MM.1S (cell line): ENCODE measurements at regions not wholly inside any gene's neighbourhood (a gene's known extent, or its start where the extent isn't known, plus 50 kb on each side); places are given as distances from the start of the nearest gene placed in this dataset.

Experiments used
- DNase-seq: peaks from one replicate; pipeline ENCODE4 v3.0.0-alpha.2; 2015
- H2AFZ ChIP-seq: fragments of 300-600 bp; sonication (generic); 2 replicates; pipeline ENCODE4 v1.6.0; 2016; ENCODE audit warnings: antibody characterized with exemption, low read length
- H3F3A ChIP-seq: fragments of 300-600 bp; sonication (generic); 2 replicates; pipeline ENCODE4 v1.6.1; 2016; ENCODE audit warnings: mild to moderate bottlenecking, antibody characterized with exemption, low read length, moderate library complexity, mixed read lengths; ENCODE audit not compliant: insufficient read depth
- H3K27ac ChIP-seq: fragments of 300-600 bp; sonication (generic); 2 replicates; pipeline ENCODE4 v1.5.1; 2016; ENCODE audit warnings: mild to moderate bottlenecking, low read length
- H3K27me3 ChIP-seq: fragments of 300-600 bp; sonication (generic); replicated peaks from 2 replicates; pipeline ENCODE4 v1.6.0; 2016; ENCODE audit warnings: low read length; ENCODE audit not compliant: insufficient read depth
- H3K36me3 ChIP-seq: fragments of 300-600 bp; sonication (generic); replicated peaks from 2 replicates; pipeline ENCODE4 v1.6.1; 2016; ENCODE audit warnings: mild to moderate bottlenecking, low read length, mixed read lengths; ENCODE audit not compliant: insufficient read depth
- H3K4me1 ChIP-seq: fragments of 300-600 bp; sonication (generic); 2 replicates; pipeline ENCODE4 v1.6.1; 2016; ENCODE audit warnings: low read length, mixed read lengths
- H3K4me2 ChIP-seq: fragments of 300-600 bp; sonication (generic); 2 replicates; pipeline ENCODE4 v1.6.0; 2016; ENCODE audit warnings: low read depth, low read length
- H3K4me3 ChIP-seq: fragments of 300-600 bp; sonication (generic); 2 replicates; pipeline ENCODE4 v1.5.1; 2016; ENCODE audit warnings: low read length, mixed read lengths
- H3K79me2 ChIP-seq: fragments of 300-600 bp; sonication (generic); 2 replicates; pipeline ENCODE4 v1.6.1; 2016; ENCODE audit warnings: mixed run types, low read length, mixed read lengths
- H3K9ac ChIP-seq: fragments of 300-600 bp; sonication (generic); 2 replicates; pipeline ENCODE4 v1.6.1; 2016; ENCODE audit warnings: low read length, mixed read lengths
- H3K9me2 ChIP-seq: fragments of 300-600 bp; sonication (generic); replicated peaks from 2 replicates; pipeline ENCODE4 v1.6.1; 2016; ENCODE audit warnings: mild to moderate bottlenecking, low read length, mixed read lengths; ENCODE audit not compliant: insufficient read depth
- H3K9me3 ChIP-seq: fragments of 300-600 bp; sonication (generic); replicated peaks from 2 replicates; pipeline ENCODE4 v1.6.1; 2016; ENCODE audit warnings: mild to moderate bottlenecking, low read length, mixed read lengths; ENCODE audit not compliant: insufficient read depth
- H4K20me1 ChIP-seq: fragments of 300-600 bp; sonication (generic); 2 replicates; pipeline ENCODE4 v1.6.1; 2016; ENCODE audit warnings: mild to moderate bottlenecking, low read length, moderate library complexity, mixed read lengths; ENCODE audit not compliant: insufficient read depth
- CTCF ChIP-seq: fragments of 300-600 bp; sonication (generic); IDR thresholded peaks from 2 replicates; pipeline ENCODE4 v1.5.1; 2016; ENCODE audit warnings: antibody characterized with exemption, low read length, mixed read lengths
- EZH2 ChIP-seq: fragments of 300-600 bp; sonication (generic); optimal IDR thresholded peaks from 2 replicates; pipeline ENCODE3; 2017; ENCODE audit warnings: low read depth, mild to moderate bottlenecking, antibody characterized with exemption, low read length, mixed read lengths
- EZH2phosphoT487 ChIP-seq: fragments of 300-600 bp; sonication (generic); IDR thresholded peaks from 2 replicates; pipeline ENCODE4 v1.6.1; 2018; ENCODE audit warnings: antibody characterized with exemption, low read length

DNA sequence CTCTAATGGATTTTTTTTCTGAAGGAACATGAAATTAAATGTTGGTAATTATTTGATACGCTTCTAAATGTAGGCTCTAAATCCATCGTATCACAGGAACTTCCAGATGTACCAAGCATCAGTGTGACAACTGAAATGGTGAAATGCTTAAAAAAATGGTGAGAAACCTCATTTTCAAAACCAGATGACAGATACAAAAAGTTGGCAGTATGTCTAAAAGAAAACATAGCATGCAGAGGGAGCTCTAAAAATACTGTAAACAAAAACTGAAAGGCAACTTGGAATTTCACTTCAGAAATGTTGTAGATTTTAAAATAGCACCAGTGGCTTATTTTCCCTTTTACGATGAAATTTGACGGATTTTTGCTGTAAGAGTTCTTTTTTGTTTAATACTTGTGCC is 1043.6 kb upstream of the WWC1 start:
- Histone ChIP-seq H4K20me1 (no peaks in the 10 kb centered on the region), H3K4me3 (no peak overlapping the region), H2AFZ (no peak overlapping the region), H3K9me3 (no peaks in the 10 kb centered on the region), H3K79me2 (no peaks in the 10 kb centered on the region), H3K27me3 (no peaks in the 10 kb centered on the region), H3K9ac (no peak overlapping the region), H3K4me2 (no peak overlapping the region), H3K36me3 (no peaks in the 10 kb centered on the region), H3F3A (no peaks in the 10 kb centered on the region), H3K4me1 (no peaks in the 10 kb centered on the region), H3K27ac (no peak overlapping the region), H3K9me2 (no peaks in the 10 kb centered on the region)
- no peak for DNase-seq
- no peak for TF ChIP-seq CTCF
- no peak for TF ChIP-seq EZH2phosphoT487
- TF ChIP-seq EZH2, result no peak

DNA sequence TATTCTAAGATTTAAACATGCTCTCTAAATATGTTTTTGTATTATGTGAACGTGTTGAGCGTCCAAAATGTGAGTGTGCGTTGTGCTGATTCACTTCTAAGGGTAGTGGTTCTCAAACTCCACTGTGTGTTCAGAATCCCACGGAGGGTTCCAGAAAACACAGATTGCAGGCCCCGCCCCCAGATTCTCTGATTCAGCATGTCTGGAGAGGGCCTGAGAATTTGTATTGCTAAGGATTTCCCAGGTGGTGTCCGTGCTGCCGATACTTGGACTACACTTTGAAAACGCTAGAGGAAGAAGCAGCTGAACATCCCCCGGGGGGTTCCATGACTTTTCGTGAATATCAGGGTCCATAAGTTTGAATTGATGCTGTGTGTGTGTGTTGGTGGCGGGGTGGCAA is 1043.2 kb upstream of the WWC1 start:
- Histone ChIP-seq H3F3A (no peaks in the 10 kb centered on the region), H3K4me1 (no peaks in the 10 kb centered on the region), H3K36me3 (no peaks in the 10 kb centered on the region), H3K4me3 (no peak overlapping the region), H2AFZ (no peak overlapping the region), H3K4me2 (no peak overlapping the region), H3K79me2 (no peaks in the 10 kb centered on the region), H3K9me2 (no peaks in the 10 kb centered on the region), H3K27ac (no peak overlapping the region), H3K9ac (no peak overlapping the region), H4K20me1 (no peaks in the 10 kb centered on the region), H3K9me3 (no peaks in the 10 kb centered on the region), H3K27me3 (no peaks in the 10 kb centered on the region)
- DNase-seq, result no peak
- TF ChIP-seq EZH2phosphoT487 (no peak), EZH2 (no peak), CTCF (no peak)

DNA sequence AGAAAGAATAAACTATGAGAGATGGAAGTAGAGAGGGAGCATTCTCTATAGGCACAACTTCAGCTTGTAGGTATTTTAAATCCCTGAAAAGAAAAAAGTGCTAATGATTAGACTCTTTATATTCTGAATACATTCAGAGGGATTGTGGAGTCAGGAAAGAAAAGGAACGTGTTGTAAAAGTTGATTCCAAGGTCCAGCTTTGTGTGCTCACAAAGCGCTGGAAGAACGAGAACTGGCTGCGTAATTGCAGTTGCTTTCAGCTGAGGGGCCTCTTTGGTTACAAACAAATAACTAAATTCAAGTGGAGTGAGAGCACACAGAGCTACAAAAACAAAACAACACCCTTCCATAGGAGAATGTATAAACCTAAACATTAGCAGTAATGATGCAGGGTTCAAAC is 1040.4 kb upstream of the WWC1 start:
- Histone ChIP-seq H4K20me1 (no peaks in the 10 kb centered on the region), H3F3A (no peaks in the 10 kb centered on the region), H3K4me1 (no peaks in the 10 kb centered on the region), H2AFZ (no peak overlapping the region), H3K79me2 (no peaks in the 10 kb centered on the region), H3K36me3 (no peaks in the 10 kb centered on the region), H3K9me2 (no peaks in the 10 kb centered on the region), H3K9ac (no peak overlapping the region), H3K4me3 (no peak overlapping the region), H3K4me2 (no peak overlapping the region), H3K9me3 (no peaks in the 10 kb centered on the region), H3K27ac (no peak overlapping the region), H3K27me3 (no peaks in the 10 kb centered on the region)
- TF ChIP-seq EZH2phosphoT487 (no peak), CTCF (no peak), EZH2 (no peak)
- no peak for DNase-seq

- Histone ChIP-seq H3K4me2 (no peak overlapping the region), H3K9ac (no peak overlapping the region), H3K79me2 (no peaks in the 10 kb centered on the region), H3K9me2 (no peaks in the 10 kb centered on the region), H4K20me1 (no peaks in the 10 kb centered on the region), H3K4me3 (no peak overlapping the region), H3K27me3 (no peaks in the 10 kb centered on the region), H3K27ac (no peak overlapping the region), H3F3A (no peaks in the 10 kb centered on the region), H2AFZ (no peak overlapping the region), H3K36me3 (no peaks in the 10 kb centered on the region), H3K4me1 (no peaks in the 10 kb centered on the region), H3K9me3 (no peaks in the 10 kb centered on the region)
- no peak for DNase-seq
- TF ChIP-seq EZH2phosphoT487, result no peak
- TF ChIP-seq EZH2, result no peak
- TF ChIP-seq CTCF, result no peak
Measured at GRCh38 chr5:167254132-167254531, 1037.3 kb upstream of the WWC1 start.
